ENCODE measurements at regions not wholly inside any gene's neighbourhood (a gene's known extent, or its start where the extent isn't known, plus 50 kb on each side); places are given as distances from the start of the nearest gene placed in this dataset.

GRCh38 chr14:45715946-45716345, 462.9 kb upstream of the MIS18BP1 start:
- H3K36me3 ChIP-seq = no peaks in the 10 kb centered on the region
- TF ChIP-seq CTCF (IDR thresholded peaks at IDR 0.05) = no peak
- DNase-seq (ENCODE audit: low spot score in 2 of 2) = no peak
- intact Hi-C loops (cut with DNase I) = no loop called here
- no peaks in the 10 kb centered on the region for H3K27me3 ChIP-seq
- H3K9me3 ChIP-seq = no peaks in the 10 kb centered on the region
- no peak overlapping the region for H3K27ac ChIP-seq
- H3K4me3 ChIP-seq = no peak overlapping the region
- H3K4me1 ChIP-seq = no peaks in the 10 kb centered on the region

- Histone ChIP-seq H3K27ac (no peak overlapping the region), H3K9me3 (no peaks in the 10 kb centered on the region), H3K36me3 (no peaks in the 10 kb centered on the region), H3K4me1 (no peaks in the 10 kb centered on the region), H3K27me3 (no peaks in the 10 kb centered on the region), H3K4me3 (no peak overlapping the region)
- no peak for DNase-seq (ENCODE audit: low spot score in 2 of 2)
- TF ChIP-seq CTCF (IDR thresholded peaks at IDR 0.05) = no peak
- intact Hi-C loops (cut with DNase I) = no loop called here
These were observed 456.5 kb upstream of the MIS18BP1 start for GRCh38 chr14:45709541-45709940.

GRCh38 chr14:45705940-45706534, 453.0 kb upstream of the MIS18BP1 start:
- no peaks in the 10 kb centered on the region for H3K4me1 ChIP-seq
- intact Hi-C loops (cut with DNase I) = no loop called here
- no peak for TF ChIP-seq CTCF (IDR thresholded peaks at IDR 0.05)
- no peak for DNase-seq (ENCODE audit: low spot score in 2 of 2)
- no peaks in the 10 kb centered on the region for H3K27me3 ChIP-seq
- no peak overlapping the region for H3K27ac ChIP-seq
- H3K36me3 ChIP-seq = no peaks in the 10 kb centered on the region
- H3K4me3 ChIP-seq = no peak overlapping the region
- no peaks in the 10 kb centered on the region for H3K9me3 ChIP-seq

GRCh38 chr14:45699471-45699870, 446.5 kb upstream of the MIS18BP1 start:
- DNase-seq (ENCODE audit: low spot score in 2 of 2) = no peak
- intact Hi-C loops (cut with DNase I) = no loop called here
- Histone ChIP-seq H3K27ac (no peak overlapping the region), H3K9me3 (no peaks in the 10 kb centered on the region), H3K4me3 (no peak overlapping the region), H3K27me3 (no peaks in the 10 kb centered on the region), H3K4me1 (no peaks in the 10 kb centered on the region), H3K36me3 (no peaks in the 10 kb centered on the region)
- TF ChIP-seq CTCF (IDR thresholded peaks at IDR 0.05) = no peak

GRCh38 chr14:45698462-45699134, 445.6 kb upstream of the MIS18BP1 start:
- Histone ChIP-seq H3K4me3 (no peak overlapping the region), H3K9me3 (no peaks in the 10 kb centered on the region), H3K27me3 (no peaks in the 10 kb centered on the region), H3K27ac (no peak overlapping the region), H3K36me3 (no peaks in the 10 kb centered on the region), H3K4me1 (no peaks in the 10 kb centered on the region)
- no peak for TF ChIP-seq CTCF (IDR thresholded peaks at IDR 0.05)
- intact Hi-C loops (cut with DNase I) = no loop called here
- DNase-seq (ENCODE audit: low spot score in 2 of 2) = no peak
